ENCODE measurements at regions not wholly inside any gene's neighbourhood (a gene's known extent, or its start where the extent isn't known, plus 50 kb on each side); places are given as distances from the start of the nearest gene placed in this dataset.

DNA sequence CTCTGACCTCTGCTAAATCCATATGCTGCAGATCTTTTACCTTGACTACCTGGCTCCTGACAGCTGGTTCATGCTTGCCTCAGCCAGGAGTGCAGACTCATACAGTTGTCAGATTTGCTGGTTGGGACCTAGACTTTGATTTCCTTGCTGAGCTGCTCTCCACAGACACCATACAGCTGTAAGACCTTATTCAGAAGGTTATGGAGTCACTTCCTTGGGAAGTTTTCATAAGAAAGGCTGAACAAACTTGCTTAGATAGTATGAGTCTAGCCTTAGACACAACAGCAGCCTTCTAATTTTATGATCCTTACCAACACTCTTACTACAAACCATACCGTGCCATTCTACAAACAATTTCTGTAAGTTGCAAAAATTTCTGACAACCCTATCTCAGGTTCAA lies 102.9 kb downstream of the EDN1 start:
- no peaks in the 10 kb centered on the region for H3K27me3 ChIP-seq
- no peak overlapping the region for H3K27ac ChIP-seq
- H3K36me3 ChIP-seq = no peaks in the 10 kb centered on the region
- intact Hi-C loops (cut with DNase I; ENCODE audit: low total_unique reads) = loop anchor here (5.0 kb wide), 1 partner anchor 336 kb away; no protein-coding TSS in a partner anchor
- H3K9me3 ChIP-seq = no peaks in the 10 kb centered on the region
- DNase-seq (ENCODE audit: low spot score in 2 of 2) = no peak
- H3K4me1 ChIP-seq = no peaks in the 10 kb centered on the region
- H3K4me3 ChIP-seq = no peak overlapping the region
- TF ChIP-seq, protein P1, sequence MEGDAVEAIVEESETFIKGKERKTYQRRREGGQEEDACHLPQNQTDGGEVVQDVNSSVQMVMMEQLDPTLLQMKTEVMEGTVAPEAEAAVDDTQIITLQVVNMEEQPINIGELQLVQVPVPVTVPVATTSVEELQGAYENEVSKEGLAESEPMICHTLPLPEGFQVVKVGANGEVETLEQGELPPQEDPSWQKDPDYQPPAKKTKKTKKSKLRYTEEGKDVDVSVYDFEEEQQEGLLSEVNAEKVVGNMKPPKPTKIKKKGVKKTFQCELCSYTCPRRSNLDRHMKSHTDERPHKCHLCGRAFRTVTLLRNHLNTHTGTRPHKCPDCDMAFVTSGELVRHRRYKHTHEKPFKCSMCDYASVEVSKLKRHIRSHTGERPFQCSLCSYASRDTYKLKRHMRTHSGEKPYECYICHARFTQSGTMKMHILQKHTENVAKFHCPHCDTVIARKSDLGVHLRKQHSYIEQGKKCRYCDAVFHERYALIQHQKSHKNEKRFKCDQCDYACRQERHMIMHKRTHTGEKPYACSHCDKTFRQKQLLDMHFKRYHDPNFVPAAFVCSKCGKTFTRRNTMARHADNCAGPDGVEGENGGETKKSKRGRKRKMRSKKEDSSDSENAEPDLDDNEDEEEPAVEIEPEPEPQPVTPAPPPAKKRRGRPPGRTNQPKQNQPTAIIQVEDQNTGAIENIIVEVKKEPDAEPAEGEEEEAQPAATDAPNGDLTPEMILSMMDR (IDR thresholded peaks at IDR 0.05) = no peak
- no peak for TF ChIP-seq POLR2AphosphoS5 (IDR thresholded peaks at IDR 0.05)
- no peak for TF ChIP-seq POLR2A (IDR thresholded peaks at IDR 0.05)

DNA sequence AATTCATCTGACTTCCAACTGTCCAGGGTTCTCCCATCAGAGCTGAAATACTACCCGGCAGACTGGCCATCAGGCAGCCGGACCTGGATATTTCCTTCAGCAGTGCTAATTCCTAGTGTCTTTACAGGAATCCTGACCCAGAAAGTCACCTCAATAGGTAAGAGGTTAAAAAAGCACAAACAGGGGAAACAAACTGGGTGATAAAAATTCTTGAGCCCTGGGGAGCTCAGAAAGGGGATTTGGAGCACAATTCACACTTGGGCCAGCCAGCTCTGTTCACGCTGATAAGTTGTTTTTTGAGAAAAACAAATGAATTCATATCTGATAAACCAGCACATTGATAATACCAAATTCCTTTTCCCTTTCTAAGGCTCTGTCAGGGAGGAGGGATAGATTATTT lies 104.0 kb downstream of the EDN1 start:
- H3K36me3 ChIP-seq = no peaks in the 10 kb centered on the region
- no peaks in the 10 kb centered on the region for H3K4me1 ChIP-seq
- H3K27me3 ChIP-seq = no peaks in the 10 kb centered on the region
- no peak overlapping the region for H3K4me3 ChIP-seq
- DNase-seq (ENCODE audit: low spot score in 2 of 2) = no peak
- TF ChIP-seq POLR2A (IDR thresholded peaks at IDR 0.05) (no peak), POLR2AphosphoS5 (IDR thresholded peaks at IDR 0.05) (no peak)
- TF ChIP-seq, protein P1 (IDR thresholded peaks at IDR 0.05) = no peak
- H3K9me3 ChIP-seq = no peaks in the 10 kb centered on the region
- intact Hi-C loops (cut with DNase I; ENCODE audit: low total_unique reads) = loop anchor here (5.0 kb wide), 1 partner anchor 337 kb away; no protein-coding TSS in a partner anchor
- no peak overlapping the region for H3K27ac ChIP-seq

DNA sequence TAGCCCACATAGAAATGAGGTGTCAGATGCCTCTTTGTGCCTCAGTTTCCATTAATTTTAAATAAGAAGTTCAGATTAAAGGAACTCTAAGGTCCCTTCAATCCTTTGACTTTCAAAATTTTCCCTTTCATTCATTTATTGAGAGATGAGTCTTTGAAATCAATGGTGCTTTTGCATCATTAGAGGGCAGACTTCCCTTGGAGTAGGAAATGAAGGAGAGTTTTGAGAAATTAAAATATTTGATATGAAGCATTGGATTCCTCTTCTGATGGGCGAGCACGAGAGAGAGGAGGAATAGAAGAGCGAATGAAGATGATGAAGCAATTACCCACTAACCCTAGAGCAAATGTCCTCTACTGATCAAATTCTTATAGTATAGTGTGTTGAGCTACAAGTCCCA lies 105.7 kb downstream of the EDN1 start:
- no peaks in the 10 kb centered on the region for H3K27me3 ChIP-seq
- intact Hi-C loops (cut with DNase I; ENCODE audit: low total_unique reads) = no loop called here
- no peaks in the 10 kb centered on the region for H3K4me1 ChIP-seq
- TF ChIP-seq, protein P1 (IDR thresholded peaks at IDR 0.05) = no peak
- TF ChIP-seq POLR2AphosphoS5 (IDR thresholded peaks at IDR 0.05) (no peak), POLR2A (IDR thresholded peaks at IDR 0.05) (no peak)
- no peak overlapping the region for H3K27ac ChIP-seq
- DNase-seq (ENCODE audit: low spot score in 2 of 2) = no peak
- no peaks in the 10 kb centered on the region for H3K36me3 ChIP-seq
- H3K9me3 ChIP-seq = no peaks in the 10 kb centered on the region
- no peak overlapping the region for H3K4me3 ChIP-seq

DNA sequence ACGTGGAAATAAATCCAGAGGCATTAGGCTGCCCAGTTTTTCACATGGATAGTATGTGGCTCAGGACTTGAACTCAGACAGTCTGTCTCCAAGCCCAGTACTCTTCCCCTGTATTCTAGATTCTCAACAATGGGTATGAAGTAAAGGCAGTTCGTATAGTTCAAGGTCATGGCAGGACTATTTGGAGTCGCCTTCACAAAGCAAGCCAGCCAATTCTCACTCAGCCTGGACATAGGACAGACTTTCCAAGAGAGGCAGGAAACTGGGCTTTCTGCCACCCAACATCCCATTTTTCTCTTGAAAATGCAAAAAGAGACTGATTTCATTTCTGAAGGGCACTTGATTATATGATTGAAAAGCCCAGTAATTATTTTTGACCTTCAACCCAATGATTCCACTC lies 111.0 kb downstream of the EDN1 start:
- TF ChIP-seq POLR2AphosphoS5 (IDR thresholded peaks at IDR 0.05) = no peak
- TF ChIP-seq, protein P1 (IDR thresholded peaks at IDR 0.05) = no peak
- TF ChIP-seq POLR2A (IDR thresholded peaks at IDR 0.05) = no peak
- no peaks in the 10 kb centered on the region for H3K36me3 ChIP-seq
- no peak overlapping the region for H3K4me3 ChIP-seq
- H3K27ac ChIP-seq = no peak overlapping the region
- no peak for DNase-seq (ENCODE audit: low spot score in 2 of 2)
- H3K27me3 ChIP-seq = no peaks in the 10 kb centered on the region
- no peaks in the 10 kb centered on the region for H3K9me3 ChIP-seq
- intact Hi-C loops (cut with DNase I; ENCODE audit: low total_unique reads) = loop anchor here (2.0 kb wide), 1 partner anchor 62 kb away; no protein-coding TSS in a partner anchor
- H3K4me1 ChIP-seq = no peaks in the 10 kb centered on the region

DNA sequence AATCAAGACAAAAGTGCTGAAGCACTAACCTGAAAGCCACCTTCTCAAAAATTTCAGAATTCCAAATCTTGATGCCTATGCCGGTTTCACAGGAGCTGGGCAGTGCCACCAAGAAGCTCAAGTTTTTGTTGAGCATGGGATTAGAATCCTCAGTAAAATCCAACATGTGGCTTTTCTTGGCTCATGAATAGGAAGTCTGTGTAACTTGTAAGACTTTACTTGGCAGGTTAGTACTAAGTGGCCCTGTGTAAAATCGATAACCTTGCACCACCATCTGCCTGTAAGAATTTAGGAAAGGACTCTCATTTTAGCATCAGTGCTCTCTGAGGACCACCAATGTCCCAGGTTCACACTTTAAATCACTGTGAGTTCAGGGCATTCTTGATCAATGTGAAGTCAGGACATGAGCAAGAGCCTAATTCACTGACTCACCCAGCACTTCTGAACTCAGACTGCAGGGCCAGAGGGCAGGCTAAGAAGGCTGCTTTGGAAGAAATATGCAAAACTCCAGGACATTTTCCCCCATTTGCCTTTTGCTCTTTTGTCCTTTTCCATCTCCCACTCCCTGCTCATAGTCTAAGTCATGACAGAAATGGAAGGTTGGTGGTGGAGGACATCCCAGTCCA lies 113.2 kb downstream of the EDN1 start:
- intact Hi-C loops (cut with DNase I; ENCODE audit: low total_unique reads) = no loop called here
- Histone ChIP-seq H3K27ac (no peak overlapping the region), H3K9me3 (no peaks in the 10 kb centered on the region), H3K4me3 (no peak overlapping the region), H3K27me3 (no peaks in the 10 kb centered on the region), H3K36me3 (no peaks in the 10 kb centered on the region), H3K4me1 (no peaks in the 10 kb centered on the region)
- no peak for DNase-seq (ENCODE audit: low spot score in 2 of 2)
- TF ChIP-seq, protein P1 (IDR thresholded peaks at IDR 0.05) = no peak
- no peak for TF ChIP-seq POLR2AphosphoS5 (IDR thresholded peaks at IDR 0.05)
- TF ChIP-seq POLR2A (IDR thresholded peaks at IDR 0.05) = no peak

All from breast epithelium (tissue), 4 donors.